NOMO-1 treated with DMSO at 0.1 percent for 48 hours (cell line): ENCODE measurements at regions not wholly inside any gene's neighbourhood (a gene's known extent, or its start where the extent isn't known, plus 50 kb on each side); places are given as distances from the start of the nearest gene placed in this dataset.
"Not testable (repeated sequence)": the region's sequence is repeated elsewhere in the genome, so short reads cannot be mapped to it uniquely, and the experiment has no call there.

ENCODE experiments used
- DNase-seq: peaks from one replicate; lab custom pipeline; 2025; ENCODE audit not compliant: unreplicated experiment; lab: John Stamatoyannopoulos, UW

DNA sequence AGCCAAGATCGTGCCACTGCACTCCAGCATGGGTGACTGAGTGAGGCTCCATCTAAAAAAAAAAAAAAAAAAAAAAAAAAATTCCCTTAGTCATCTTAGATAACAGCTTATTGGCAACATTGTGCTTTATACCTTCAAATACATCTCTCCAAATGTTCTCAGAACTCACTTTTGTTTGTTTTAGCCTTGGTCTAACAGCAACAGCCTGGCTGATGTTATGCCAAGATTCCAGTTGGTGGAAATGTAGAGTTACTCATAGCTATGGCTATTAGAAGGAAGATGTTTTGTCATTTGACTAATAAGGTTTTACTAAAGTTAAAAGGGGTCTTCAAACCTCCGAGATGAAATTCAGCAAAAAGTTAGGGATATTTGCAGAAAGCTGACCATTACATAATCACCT lies 481.4 kb downstream of the NEBL start:
- no peak for DNase-seq

DNA sequence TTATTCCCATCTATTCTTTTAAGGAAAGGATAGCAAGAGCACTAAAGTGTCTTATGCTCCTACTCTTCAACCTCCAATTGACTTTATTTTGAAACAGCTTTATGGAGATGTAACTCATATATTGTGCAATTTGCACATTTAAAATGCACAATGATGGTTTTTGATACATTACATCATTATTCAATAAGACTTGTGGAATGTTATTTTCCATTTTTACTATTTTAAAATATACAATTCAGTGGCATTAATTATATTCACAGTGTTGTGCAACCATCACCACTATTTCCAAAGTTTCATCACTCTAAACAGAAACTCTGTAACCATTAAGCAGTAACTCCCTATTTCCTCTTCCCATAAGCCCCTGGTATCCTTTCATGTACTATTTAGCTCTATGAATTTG lies 489.8 kb downstream of the NEBL start:
- no peak for DNase-seq

GRCh38 chr10:20406281-20407104 lies 490.6 kb downstream of the NEBL start:
- no peak for DNase-seq

DNA sequence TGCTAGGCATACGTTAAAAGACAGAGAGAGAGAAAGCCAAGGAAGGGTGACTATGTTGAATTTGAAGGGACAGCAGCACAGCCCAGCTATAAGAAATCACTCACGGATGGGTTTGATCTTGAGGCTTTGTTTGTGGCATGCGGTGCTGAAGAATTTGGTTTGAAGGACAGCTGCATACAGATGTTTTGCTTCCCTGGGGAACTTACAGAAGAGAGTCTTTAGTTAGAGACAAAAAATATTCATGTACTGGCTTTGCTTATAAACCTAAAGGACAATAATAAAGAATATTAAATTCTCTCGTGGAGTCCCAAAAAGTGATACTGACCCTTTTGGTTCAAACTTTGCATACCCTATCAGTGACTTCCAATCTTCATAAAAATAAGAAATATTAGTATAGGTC lies 491.4 kb downstream of the NEBL start:
- DNase-seq: no peak

DNA sequence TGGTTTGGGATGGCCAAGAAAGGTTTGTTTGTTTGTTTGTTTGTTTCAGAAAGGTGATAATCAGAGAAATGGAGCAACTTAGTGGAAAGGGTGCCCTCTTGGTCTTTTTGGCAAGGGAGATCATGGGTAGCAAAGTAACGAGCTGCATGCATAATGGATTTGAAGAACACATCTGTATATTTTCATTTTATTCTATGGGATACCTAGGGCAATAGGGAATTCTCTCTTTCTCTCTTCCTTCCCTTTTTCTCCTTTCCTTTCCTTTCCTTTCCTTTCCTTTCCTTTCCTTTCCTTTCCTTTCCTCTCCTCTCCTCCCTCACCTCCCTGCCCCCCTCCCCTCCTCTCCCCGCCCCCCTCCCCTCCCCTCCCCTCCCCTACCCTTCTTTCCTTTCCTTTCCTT lies 492.1 kb downstream of the NEBL start:
- DNase-seq: no peak

- DNase-seq: no peak
These were observed 497.3 kb downstream of the NEBL start for GRCh38 chr10:20399772-20400171.

DNA sequence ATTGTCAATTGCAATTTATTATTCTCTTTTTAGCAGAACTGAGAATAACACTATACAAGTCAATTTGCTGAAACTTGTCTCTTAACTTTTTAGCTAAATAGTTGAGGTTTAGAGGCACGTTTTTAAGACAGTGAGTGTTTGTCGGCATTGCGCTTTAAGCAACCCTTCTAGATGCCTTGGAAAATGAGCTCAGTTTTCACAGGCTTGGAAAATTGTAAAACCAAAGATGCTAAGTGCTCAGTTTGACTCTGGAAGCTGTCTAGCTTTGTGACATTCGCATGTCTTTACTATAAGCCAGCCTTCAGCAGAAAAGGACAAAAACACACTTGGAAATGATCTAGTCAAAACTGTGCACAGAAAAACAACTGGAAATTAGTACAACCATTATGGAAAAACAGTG lies 500.4 kb downstream of the NEBL start:
- DNase-seq: no peak

GRCh38 chr10:20396205-20396604 lies 500.9 kb downstream of the NEBL start:
- no peak for DNase-seq

DNA sequence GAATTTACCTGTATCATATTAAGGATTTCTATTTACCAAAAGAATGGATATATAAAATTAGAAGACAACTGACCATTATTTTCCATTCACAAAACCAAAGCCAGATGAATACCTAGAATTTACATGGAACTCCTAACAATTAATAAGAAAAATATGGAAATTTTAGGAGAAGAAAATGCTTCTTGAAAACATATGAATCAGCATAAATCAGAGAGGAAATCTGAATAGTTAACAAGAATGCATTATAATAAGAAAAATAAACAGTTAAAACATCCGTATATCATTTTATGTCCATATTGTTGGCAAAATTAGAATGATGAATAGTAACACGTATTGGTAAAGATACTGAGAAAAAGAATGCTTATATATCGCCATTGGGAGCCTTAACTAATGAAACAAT lies 505.5 kb downstream of the NEBL start:
- DNase-seq: no peak

- no peak for DNase-seq
These were observed 515.4 kb downstream of the NEBL start for GRCh38 chr10:20381761-20382160.

GRCh38 chr10:20380401-20380800 lies 516.7 kb downstream of the NEBL start:
- DNase-seq: no peak

DNA sequence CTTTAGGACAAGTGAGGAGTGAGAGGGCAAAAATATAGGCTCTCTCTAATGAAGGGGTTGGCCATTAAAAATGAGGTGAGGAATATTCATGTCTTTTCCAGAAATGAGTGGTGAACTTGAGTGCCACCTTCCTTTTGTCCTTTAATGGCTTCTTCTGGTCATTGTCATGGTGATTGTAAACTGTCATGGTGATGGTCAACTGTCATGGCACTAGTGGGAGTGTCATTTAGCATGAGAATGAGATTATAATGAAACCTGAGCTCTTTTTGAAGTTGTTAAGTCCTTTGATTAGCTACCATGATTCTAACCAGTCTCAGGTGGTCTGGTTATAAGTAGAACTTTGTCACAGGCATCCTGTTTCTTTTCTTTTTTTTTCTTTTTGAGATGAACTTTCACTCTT lies 524.4 kb downstream of the NEBL start:
- no peak for DNase-seq

DNA sequence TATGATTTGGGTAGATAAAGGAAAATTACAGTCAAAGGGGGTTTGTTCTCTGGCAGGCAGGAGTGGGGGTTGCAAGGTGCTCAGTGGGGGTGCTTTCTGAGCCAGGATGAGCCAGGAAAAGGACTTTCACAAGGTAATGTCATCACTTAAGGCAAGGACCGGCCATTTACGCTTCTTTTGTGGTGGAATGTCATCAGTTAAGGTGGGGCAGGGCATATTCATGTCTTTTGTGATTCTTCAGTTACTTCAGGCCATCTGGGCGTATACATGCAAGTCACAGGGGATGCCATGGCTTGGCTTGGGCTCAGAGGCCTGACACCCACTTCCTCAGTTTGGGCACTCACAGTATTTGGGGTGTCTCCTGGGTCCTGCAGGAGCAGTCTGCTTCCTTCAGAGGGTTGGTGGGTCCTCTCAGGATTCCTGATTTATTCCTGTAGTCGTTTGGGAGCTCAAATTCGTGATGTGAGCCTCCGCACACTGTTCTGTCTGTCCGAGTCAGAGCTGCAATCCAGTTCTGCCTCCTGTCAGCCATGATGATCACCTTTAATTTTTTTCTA lies 526.1 kb downstream of the NEBL start:
- DNase-seq: not testable (repeated sequence)

DNA sequence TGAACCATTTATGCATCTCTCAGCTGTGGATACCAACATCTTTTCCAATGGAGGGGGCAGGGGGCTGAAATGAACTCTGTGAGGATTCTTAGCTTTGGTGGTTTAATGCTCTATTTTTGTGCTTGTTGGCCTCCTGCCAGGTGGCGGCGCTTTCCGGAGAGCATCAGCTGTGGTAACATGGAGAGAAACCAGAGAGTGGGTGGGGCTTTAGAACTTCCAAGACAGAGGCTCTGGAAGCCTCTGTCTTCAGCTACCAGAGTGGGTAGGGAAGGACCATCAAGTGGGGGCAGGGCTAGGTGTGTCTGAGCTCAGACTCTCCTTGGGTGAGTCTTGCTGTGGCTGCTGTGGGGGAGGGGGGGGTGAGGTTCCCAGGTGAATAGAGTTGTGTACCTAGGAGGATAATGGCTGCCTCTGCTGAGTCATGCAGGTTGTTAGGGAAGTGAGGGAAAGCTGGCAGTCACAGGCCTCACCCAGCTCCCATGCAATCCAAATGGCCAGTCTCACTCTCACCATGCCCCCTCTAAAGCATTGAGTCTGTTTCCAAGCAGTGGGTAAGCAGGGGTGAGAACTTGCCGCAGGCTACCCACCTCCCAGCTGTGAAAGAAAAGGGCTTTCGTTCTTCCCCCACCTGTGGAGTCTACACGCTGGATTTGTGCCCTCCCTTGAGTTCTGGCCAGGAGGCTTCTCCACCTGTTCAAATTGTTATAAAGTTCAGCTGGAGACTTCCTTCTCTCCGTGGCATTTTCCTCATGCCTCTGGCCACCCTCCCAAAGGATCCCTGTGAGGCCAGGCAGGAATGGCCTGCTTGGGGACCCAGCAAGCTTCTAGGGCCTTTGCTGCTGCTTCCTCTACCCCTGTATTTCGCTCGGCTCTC lies 527.0 kb downstream of the NEBL start:
- no peak for DNase-seq

GRCh38 chr10:20363684-20364083 lies 533.4 kb downstream of the NEBL start:
- no peak for DNase-seq

DNA sequence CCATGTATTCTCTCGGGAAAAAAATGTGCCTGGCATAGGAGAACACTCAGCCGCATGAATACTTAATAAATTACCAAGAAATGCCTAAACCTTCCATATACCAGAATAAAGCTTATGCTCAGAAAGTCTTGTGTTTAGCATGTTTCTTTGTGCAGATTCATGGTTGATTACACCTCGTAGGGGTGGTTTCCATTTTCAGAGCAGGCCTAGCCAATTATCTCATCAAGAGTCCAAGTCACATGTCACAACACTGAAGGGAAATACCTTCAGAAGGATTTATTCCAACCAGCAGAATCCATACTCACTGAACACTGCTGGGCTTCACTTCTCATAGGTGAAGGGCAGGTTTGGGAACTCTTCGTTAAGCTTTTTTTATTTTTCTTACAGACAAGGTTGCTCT lies 539.7 kb downstream of the PLXDC2 start:
- no peak for DNase-seq

DNA sequence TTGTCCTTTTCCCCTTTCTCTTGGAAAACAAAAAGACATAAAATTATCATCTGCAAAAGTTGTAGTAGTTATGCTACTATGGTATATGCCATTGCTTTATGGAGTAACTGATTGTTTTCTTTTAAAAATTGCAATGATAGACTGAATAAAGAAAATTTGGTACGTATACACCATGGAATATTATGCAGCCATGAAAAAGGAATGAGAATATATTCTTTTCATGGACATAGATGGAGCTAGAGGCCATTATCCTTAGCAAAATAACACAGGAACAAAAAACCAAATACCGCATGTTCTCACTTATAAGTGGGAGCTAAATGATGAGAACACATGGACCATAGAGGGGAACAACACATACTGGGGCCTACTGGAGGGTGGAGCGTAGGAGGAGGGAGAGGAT lies 538.8 kb downstream of the PLXDC2 start:
- no peak for DNase-seq

- DNase-seq: no peak
These were observed 537.9 kb downstream of the PLXDC2 start for GRCh38 chr10:20354166-20354565.

DNA sequence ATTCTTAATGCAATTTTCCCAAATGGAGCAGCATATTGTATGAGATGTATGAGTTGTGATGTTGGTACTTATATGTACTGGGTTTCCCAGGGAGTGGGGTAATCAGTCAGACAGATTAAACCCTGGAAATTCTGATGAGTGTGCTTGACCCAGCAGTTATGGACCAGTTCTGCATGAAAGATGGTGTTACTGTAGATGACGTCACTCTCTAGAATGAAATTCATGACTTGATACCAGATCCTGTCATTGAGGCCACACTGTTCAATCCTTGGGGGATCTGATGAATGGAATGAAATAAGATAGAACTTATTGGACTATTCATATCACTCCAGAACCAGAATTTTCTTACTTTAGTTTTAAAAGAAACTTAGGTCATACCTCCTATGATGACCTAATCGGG lies 534.3 kb downstream of the PLXDC2 start:
- no peak for DNase-seq

DNA sequence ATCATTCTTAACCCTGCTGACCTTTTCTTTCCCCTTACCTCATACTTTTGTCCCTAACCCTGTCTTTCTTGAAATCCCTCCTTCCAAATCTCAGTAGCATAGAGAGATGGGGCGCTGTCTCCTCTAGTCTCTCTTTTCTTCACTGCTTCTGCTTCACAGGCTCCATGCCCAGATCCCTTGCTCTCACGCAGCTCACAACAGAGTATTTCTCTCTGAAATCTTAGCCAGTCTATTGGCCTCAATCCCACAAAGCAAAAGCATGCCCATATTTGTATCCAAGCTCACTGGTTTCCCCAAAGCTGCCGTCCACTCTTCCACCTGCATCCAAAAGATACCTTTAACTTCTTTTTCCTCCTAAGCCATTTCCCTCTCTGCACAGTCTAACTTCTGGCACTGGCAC lies 526.8 kb downstream of the PLXDC2 start:
- DNase-seq: no peak
